ENCODE measurements at regions not wholly inside any gene's neighbourhood (a gene's known extent, or its start where the extent isn't known, plus 50 kb on each side); places are given as distances from the start of the nearest gene placed in this dataset.

DNA sequence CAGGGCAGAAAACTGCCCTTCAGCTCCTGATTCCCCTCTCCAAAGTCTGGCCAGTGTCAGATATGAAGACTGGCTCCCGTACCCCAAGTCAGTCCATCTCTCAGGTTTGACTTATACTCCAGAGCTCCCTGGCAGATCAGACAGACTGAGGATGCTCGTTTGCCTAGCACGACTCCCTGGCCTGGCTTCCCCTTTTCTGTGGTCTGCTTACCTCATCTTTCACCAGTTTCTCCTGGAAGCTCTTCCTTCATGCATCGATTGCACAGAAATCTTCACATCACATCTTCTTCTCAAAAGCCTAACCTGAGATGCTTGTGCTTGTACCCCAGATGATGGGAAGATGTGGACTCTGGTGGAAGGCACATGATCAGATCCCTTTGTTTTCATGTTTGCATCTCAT, 387.9 kb upstream of the POU3F3 start:
- DNase-seq, result no peak

DNA sequence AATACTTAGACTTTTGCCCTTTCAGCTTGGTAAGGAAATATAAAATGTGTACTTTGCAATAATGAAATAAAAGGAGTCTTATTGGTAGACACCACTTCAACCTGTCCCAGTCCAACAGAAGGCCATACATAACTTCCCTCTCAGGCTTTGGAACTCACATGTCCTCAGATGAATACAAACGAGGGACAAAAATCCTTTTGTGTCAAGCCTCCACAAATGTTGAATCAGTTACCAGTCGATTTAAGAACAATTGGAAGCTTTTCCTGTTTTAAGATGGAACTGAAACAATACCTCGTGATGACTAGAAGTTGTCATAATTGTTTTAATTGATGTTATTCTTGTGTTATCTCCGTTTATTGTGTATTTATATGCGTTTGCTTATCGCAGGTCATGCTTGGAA, 385.1 kb upstream of the POU3F3 start:
- no peak for DNase-seq

DNA sequence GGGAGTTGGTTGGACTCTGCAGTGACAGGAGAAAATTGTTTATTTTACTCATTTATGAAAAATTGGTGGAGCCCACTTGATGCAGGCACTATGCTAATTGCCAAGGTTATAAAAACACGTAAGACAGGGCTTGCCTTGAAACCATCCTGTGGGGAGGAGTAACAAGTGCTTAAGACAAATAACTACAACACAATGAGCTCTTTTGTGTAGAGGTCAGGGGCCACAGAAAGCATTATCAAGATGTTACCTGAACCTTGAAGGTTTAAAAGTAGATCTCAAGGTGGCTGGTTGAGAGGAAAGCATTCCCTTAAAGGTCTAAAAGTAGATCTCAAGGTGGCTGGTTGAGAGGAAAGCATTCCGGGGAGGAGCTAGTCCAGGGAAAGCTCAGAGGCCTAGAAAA, 381.8 kb upstream of the POU3F3 start:
- DNase-seq, result no peak

- no peak for DNase-seq
Measured at GRCh38 chr2:104473546-104473945, 380.4 kb upstream of the POU3F3 start.

GRCh38 chr2:104474716-104475115, 379.2 kb upstream of the POU3F3 start:
- DNase-seq, result no peak

DNA sequence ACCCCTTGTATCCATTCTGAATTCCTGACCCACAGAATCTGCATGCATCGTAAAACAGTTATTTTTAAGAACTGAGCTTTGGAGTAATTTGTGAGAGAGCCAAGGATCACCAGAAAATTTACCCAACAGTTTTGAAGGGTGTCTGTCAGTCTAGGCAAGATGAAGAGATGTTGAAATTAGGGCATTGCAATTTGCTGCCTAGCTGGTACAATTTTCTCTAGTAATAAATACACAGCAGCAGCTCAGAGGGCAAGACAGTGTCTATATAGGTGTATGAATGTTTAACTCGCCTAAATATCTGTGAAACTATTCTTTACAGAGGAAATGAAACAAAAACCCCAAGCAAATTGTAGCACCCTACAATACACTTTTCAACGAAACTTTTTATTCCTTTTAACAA, 377.8 kb upstream of the POU3F3 start:
- DNase-seq, result no peak

DNA sequence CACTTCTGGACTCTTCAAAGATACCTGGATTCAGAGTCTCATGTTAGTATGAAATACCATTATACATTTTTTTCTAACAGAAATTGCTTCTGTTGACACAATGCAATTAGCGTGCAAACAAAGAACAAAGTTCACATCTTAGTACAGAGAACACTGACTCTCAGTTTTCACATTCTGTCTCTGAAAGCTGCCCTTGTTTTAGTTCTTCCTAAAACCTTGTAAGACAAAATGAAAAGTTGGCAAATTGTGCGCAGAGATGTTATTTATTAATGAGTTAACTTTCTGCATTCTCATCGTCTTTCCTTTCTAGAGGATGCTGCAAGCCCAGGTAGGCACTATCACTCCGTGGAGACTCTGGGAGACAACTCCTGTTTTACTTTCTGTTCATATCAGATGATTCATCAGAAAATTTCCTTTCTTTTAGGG, 377.3 kb upstream of the POU3F3 start:
- no peak for DNase-seq

GRCh38 chr2:104481341-104481740, 372.6 kb upstream of the POU3F3 start:
- no peak for DNase-seq

DNA sequence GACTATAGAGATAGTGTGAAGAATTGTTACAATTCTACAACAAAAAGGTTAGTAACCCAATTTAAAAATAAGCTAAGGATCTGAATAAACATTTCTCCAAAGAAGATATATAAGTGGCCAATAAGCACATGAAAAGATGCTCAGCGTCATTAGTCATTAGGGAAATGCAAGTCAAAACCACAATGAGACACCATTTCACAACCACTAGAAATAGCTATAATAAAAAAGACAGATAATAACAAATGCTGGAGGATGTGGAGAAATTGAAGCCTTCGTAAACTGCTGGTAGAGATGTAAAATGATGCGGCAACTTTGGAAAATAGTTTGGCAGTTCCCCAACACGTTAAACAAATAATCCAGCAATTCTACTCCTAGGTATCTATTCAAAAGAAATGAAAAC, 366.5 kb upstream of the POU3F3 start:
- DNase-seq, result no peak

- DNase-seq, result no peak
Measured at GRCh38 chr2:104493698-104494097, 360.2 kb upstream of the POU3F3 start.

- DNase-seq, result no peak
Measured at GRCh38 chr2:104501342-104501741, 352.6 kb upstream of the POU3F3 start.

GRCh38 chr2:104501929-104502328, 352.0 kb upstream of the POU3F3 start:
- DNase-seq, result no peak

DNA sequence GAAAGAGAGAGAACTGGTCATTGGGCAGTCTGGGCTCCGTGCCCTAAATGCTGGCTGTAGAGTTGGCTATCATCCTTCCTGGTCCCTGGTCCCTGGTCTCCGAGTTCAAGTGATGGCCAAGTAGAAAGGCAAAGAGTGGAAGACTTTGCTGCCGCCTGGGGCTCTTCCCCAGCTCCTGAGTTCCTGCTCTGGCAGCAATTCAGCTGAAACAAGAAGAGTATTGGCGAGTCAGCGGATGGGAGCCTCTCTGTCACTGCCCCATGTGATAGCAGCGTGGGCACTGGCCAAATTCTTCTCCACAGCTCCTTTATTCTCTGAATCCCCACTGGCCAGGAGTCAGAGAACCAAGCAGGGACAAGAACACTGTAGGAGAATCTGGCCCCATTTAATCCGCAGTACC, 351.0 kb upstream of the POU3F3 start:
- no peak for DNase-seq

GRCh38 chr2:104504331-104505073, 349.4 kb upstream of the POU3F3 start:
- no peak for DNase-seq

- no peak for DNase-seq
Measured at GRCh38 chr2:104518256-104518655, 335.7 kb upstream of the POU3F3 start.

DNA sequence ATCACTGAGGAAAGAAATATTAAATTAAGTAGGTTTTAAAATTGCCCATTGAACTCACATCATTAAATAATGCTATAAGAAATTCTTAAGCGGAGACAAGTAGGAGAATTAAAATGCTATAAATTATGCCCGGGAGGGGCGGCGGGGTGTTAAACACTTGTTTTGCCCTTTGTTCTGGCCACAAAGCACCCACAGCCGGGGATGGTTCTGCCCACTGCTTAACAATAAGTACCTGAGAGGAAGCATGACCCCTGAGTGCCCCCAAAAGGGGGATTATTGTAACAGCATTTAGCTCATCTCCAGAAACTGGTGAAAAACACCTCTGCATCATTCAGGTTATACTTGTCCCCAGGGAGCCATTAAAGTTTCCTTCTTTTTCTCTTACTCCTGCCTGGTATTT, 332.7 kb upstream of the POU3F3 start:
- DNase-seq, result peak; percentile 56

- DNase-seq, result no peak
Measured at GRCh38 chr2:104523921-104524320, 330.0 kb upstream of the POU3F3 start.

DNA sequence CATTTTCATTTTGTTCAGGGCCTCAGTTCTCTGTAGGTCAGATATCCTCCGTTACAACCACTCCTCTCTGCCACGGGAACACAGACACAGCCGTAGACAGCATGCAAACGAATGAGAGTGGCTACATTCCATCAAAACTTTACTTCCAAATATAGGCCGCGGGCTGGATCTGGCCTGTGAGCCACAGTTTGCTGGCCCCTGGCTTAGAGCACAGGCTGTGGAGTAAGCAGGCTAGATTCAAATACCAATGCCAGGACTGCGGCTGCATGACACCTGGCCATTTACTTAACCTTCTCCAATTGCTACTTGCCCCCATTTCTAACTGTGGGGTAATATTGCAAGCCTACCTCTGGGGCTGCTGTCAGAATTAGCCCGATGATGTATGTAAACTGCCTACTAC, 325.8 kb upstream of the POU3F3 start:
- no peak for DNase-seq

DNA sequence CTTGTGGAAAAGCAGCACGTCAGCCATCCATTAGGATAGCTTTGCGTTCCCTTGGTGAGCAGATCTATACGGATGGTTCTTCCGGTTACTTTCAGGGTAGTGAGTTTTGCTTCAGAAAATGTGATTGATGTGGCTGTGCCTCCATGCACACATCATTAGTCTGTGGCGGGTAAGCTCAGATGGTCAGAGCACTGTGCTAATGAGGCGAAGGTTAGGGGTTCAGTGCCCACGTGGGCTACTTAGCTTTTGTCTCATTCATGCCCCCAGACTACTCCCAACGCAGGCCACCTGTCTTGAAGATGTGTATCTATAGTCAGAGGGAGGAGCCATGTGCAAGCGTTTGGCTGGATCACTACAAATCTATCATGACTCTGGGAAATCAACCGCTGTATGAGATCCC, 322.8 kb upstream of the POU3F3 start:
- DNase-seq, result no peak

DNA sequence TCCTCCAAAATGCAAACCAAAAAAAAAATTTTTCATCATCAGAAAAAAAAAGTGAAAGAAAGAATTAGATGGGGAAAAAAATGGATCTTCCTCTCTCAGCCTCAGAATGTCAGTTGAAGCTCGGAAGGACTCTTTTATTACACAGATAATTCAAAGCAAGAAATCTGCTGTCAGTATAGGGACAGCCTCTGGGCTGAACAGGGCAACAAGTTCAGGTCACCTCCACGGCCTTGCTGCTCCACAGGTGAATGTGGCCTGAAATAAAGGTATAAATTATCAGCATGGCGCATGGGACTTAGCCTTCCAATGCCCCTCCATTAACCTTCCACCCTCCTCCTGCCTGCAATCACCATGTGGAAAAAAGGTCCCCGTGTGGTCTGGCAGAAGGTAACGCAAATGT, 316.8 kb upstream of the POU3F3 start:
- DNase-seq, result no peak

DNA sequence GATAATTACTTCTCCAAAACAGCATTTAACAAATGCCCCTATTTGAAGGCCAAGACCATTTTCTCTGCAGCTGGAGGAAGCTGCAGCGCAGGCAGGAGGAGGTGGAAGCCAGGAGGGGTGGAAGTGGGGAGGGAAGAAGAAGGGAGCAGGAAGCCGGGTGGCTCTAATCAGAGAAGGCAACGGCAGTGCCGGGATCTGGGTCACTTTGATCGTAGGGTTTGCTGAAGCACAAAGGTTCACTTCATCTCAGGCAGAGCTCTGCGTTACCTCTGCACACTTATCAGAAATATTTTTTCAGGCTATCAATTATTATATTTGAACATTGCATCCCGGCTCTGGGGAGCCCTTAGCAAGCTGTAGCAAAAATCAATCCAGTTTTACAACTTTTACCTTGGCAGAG, 315.8 kb upstream of the POU3F3 start:
- no peak for DNase-seq

- DNase-seq, result no peak
Measured at GRCh38 chr2:104539649-104540048, 314.3 kb upstream of the POU3F3 start.

- DNase-seq, result no peak
Measured at GRCh38 chr2:104545055-104545454, 308.9 kb upstream of the POU3F3 start.

GRCh38 chr2:104546537-104546936, 307.4 kb upstream of the POU3F3 start:
- no peak for DNase-seq

- DNase-seq, result no peak
Measured at GRCh38 chr2:104547221-104547620, 306.7 kb upstream of the POU3F3 start.
